NCI-H2227 (cell line): ENCODE measurements at regions not wholly inside any gene's neighbourhood (a gene's known extent, or its start where the extent isn't known, plus 50 kb on each side); places are given as distances from the start of the nearest gene placed in this dataset.

Source experiments
- DNase-seq: peaks from one replicate; lab custom pipeline; 2025; ENCODE audit not compliant: unreplicated experiment; lab: John Stamatoyannopoulos, UW

DNA sequence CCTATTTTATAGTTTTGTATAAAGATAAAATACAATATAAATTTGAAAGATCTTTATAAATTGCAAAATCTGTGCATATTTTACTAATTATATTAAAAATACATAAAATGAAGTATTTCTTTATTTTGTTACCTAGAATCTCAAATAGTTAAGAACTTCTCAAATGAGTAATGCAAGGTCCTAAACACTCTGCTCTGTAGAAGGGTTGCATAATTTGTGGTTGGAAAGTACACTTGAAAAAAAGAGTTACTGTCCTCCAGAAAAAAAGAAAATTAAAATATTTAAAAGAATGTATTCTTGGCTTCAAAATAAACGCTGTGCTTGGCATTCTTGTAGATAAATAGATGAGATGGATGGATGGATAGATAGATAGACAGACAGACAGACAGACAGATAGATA, 428.8 kb upstream of the CDH6 start:
- no peak for DNase-seq

DNA sequence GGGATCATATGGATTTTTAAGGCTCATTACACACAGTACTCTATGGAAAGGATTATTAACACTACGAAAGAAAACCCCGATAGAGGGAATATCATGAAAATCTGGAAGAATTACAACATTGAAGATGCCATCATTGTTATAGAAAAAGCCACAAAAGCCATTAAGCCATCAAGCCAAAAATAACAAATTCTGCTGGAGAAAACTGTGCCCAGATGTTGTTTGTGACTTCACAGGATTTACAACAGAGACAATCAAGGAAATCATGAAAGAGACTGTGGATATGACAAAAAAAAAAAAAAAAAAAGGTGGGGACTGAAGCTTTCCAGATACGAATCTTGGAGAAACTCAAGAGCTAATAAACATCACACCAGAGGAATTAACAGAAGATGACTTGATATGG, 433.8 kb upstream of the CDH6 start:
- DNase-seq = no peak

DNA sequence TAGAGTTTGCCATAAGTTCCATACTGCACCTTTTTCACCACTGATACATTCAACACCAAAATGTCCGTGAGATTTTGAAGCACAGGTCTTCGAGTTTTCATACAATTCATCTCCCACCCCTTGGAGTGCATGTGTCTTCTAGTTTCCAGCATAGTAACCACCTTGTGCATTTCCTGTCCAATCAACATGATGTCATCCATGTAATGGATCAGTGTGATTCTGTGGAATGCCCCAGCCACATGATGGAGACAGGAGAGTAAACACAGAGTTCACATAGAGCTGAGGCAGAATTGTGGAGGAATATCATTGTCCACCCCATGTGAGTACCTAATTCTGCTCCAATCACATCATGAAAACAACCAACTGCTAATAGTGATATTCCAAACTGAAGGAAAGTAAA, 441.5 kb upstream of the CDH6 start:
- no peak for DNase-seq

DNA sequence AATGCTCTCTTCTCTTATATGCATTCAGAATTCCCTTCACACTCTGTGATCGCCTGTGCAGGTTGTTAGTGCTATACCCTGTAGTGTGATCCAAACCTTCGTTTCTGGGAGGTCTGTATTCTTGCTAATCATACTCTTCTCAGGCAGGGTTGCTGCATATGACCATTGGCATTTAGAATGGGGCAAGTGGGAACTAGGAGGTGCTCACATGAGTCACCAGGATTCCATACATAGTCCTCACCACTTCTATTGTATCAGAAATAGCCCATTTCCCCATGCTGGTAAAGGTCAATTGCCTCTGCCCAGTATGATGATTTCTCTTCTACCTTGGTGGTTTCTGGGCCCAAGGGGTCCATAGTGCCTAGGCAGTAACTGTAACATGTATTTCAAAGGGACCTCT, 443.5 kb upstream of the CDH6 start:
- DNase-seq = no peak

DNA sequence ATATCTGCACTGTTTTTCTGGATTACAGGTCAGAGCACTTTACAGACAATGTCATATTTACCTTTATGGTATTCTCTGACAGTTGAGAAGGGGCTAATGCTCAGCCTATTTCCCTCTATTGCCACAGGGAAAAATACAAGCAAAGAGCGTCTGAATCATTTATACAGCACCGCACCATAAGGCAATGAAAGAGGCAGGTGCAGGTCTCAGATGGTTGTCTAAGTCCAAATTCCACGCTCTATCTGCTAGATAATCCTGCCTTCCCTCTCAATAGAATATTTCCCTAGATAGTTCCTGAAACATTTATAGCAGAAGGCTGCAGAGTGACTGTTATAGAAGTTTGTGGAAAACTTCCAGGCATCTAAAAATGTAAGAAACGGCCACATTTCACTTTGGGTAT, 446.1 kb upstream of the CDH6 start:
- DNase-seq = no peak

- DNase-seq = no peak
Measured at GRCh38 chr5:30736669-30737068, 456.8 kb upstream of the CDH6 start.

DNA sequence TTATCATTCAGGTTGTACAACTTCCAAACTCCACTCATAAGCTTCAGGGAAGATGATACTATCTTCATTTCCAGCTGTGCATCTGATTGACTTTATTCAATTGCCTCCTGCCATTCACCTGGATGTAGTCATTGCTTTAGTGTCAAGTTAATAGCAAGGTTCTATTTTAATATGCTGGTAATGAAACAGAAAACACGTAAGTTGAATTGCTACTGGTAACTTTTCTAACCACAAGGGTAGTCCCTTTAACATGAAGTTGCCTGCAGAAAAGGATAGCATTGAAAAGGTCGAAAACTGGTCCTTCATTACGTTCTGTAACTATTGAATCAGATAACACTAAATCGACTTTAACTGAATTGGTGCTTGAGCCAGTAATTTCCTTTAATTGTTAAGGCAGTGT, 459.4 kb upstream of the CDH6 start:
- no peak for DNase-seq

DNA sequence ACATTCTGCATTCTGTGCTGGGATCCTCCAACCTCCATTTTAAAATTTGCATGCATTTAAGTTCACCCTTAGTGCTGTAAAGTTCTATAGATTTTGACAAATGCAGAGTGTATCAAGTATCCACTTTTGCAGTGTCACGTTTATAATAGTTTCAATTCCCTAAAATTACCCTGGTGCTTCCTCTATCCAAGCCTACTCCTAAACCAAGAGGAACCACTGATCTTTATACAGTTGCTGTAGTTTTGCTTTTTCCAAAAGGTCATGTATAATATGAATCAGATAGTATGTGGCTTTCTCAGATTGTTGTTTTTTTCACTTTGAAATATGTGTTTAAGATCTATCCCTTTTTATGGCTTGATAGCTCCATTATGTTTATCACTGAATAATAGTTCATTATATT, 468.4 kb upstream of the CDH6 start:
- DNase-seq = no peak

GRCh38 chr5:30698217-30698616, 495.3 kb upstream of the CDH6 start:
- no peak for DNase-seq

DNA sequence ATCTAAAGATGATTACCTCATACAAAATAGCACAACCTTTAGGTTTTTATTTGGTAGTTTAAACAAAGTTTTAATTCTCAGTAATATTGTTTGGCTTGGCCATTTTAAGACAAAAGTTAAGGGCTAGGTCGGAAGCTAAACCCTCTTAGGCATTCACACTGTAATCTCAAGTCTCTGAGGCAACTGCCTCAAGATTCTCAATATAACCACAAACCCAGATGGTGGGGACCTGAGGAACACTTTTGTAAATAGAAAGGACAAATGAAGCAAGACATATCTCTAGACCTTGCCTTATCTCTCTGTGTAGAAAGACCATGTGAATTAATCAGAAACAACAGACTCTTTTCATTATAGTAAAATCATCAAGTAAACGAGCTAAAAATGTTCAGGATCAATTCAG, 500.2 kb upstream of the CDH6 start:
- no peak for DNase-seq

DNA sequence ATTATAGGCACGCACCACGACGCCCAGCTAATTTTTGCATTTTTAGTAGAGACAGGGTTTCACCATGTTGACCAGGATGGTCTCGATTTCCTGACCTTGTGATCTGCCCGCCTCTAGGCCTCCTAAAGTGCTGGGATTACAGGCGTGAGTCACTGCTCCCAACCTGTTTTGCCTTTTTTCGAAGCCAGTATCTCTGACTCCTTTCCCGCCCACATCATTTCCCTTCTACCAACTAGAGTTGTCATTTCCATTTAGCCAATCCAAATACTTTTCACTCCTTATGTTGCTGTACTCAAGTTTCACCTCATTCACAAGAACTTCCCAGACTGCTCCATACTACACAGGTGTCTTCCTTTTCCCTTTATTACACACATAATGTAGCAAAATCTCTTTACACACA, 502.6 kb upstream of the CDH6 start:
- no peak for DNase-seq

- DNase-seq = no peak
Measured at GRCh38 chr5:30687461-30687860, 506.0 kb upstream of the CDH6 start.

DNA sequence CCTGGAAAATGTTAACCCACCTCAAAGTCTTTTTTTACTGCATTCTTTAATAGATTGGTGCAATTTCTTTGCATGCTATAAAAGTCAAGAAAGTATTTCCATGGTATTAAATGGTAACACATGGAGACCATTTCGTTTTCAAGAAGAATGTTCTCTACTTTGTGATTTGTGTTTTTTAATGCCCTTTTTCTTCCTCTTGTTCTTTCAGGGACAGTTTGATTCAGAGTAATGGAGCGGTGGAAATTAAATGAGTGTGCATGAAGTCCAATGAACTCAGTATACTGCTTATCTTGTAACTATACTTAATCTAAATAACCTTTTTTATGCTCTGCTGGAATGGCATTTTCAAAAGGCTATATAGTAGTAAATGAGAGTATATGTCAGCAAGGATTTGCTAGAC, 507.0 kb upstream of the CDH6 start:
- no peak for DNase-seq

DNA sequence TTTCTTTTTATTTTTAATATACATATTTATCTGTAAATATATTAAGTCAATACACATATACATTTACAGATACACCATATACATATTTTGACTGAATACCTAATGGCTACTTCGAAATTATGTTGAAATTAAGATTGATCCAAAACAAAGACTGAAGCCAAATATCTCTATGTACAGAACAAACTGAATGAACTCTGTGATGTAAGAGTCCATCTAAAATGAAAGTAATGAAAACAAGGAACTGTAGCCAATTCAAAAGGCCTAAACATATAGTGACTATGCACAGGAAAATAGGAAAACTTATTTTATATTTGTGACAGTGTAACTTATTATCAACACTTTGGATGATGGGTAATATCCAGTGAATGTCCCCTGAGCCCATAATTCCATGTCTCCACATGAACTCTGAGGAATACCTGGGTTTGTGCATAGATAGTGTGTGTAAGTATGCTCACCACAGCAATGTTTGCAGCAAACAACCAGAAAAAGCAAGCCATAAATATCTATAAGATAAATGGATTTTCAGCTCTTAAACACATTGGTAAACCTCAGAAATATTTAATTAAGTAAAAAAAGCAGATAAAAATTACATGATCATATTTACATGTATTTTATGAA, 517.2 kb upstream of the CDH6 start:
- no peak for DNase-seq

DNA sequence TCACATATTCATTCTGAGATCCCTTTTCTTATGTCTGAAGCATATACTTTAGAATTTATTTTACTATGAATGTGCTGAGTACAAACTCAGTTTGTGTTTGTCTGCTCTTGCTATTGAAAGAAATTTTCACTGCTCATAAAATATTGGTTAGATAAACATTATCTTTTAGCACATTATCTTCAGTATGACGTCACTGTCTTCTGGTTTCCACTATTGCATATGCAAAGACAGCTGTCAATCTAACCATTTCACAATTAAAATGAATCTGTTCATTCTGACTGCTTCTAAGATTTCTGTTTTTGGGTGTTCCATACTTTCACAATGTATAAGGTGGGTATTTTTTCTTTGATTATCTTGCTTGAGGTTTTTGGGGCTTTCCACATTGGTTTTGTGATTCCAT, 526.2 kb upstream of the CDH6 start:
- DNase-seq = no peak

DNA sequence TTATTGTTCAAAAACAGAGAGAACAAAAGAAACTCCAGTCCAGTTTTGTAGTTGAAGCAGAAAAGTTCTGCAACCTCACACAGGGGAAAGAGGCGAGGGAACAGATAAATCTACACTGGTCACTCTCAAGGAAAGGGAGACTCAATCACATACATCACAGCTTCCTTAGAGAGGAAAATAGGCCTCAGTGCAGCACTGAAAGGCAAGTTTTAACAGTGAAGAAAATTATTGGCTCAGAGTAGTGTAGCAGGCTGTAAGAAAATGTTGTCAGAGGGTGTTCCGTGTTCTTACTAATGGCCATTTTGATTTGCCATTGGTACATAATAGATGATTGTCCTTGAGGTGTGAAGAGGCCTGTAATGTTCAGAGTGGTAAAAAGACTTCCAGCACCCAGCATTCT, 530.0 kb upstream of the CDH6 start:
- DNase-seq = no peak

GRCh38 chr5:30662373-30662772, 531.1 kb upstream of the CDH6 start:
- no peak for DNase-seq

GRCh38 chr5:30661730-30662129, 531.8 kb upstream of the CDH6 start:
- DNase-seq = no peak

DNA sequence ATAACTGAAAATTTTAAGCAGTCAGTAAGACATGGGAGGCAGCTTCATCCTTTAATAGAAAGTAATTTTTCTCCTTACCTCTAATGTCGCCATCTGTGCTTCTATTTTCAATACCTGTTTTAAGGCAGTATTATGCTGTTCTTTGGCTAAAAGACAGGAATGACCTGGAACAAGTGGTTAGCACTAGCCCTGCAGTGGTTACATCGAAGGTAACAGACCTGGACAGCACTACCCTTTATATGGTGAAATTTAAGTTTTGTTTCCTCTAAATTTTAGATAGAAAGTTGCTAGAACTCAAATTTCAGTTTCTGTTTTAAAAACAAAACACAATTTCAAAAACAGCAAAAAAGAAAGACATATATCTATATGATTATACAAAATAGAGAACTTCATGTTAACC, 534.1 kb upstream of the CDH6 start:
- no peak for DNase-seq

- no peak for DNase-seq
Measured at GRCh38 chr5:30650311-30650710, 543.2 kb upstream of the CDH6 start.

DNA sequence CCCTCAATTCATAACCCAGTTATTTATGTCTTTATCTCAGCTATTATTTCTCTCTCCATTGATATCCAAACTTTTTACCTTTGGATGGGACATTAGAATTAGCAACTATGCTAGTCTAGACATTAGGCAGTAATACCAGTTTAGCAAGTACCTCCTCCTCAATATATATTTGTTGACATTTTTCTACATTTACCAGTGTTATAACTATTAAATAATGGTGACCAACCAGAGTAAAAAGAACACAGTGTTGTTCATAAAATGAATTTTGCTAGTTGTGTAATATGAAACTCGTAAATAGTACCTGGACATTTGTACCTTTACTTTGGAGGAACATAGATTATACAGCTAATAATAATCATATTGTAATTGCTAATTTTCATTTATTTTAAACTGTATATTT, 554.6 kb upstream of the CDH6 start:
- DNase-seq = no peak

DNA sequence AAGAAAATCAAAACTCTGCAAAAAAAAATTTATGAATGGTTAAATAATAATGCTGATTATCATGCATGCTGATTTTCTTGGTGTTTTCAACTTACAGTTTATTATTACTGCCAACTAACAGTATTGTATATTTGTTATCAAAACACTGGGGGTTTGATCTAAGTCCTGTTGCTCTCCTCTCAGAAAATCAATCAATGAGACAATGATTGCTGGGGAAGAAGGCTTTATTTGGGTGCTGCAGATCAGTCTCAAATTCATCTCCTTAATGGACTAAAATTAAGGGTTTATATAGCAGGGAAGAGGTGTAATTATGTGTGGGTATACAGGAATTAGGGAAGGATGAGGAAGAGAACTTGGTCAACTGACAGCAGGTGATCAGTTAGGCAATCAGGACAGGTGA, 565.5 kb upstream of the CDH6 start:
- DNase-seq = no peak

DNA sequence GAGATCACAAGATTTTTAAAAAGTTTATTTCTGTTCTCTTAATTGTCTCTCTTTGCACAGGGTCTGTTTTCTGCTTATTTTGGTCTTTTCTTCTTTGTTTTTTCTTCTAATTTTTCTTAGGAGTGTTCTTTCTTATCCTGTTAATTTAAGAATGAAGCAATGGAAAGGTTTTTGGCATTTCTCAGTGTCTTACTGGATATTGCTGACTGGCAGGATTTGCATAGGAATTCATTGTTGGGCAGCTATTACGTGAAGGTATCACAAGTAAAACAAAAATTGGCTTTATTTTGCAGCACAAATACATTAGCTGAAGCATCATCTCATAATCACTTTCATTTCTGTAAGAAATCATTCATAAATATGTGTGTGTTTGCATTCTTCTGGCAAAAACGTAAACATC, 566.9 kb upstream of the CDH6 start:
- DNase-seq = no peak
